Esophagus muscularis mucosa (tissue), 4 donors: ENCODE measurements at regions not wholly inside any gene's neighbourhood (a gene's known extent, or its start where the extent isn't known, plus 50 kb on each side); places are given as distances from the start of the nearest gene placed in this dataset.
"Not testable (repeated sequence)": the region's sequence is repeated elsewhere in the genome, so short reads cannot be mapped to it uniquely, and the experiment has no call there.

Source experiments
- DNase-seq: peaks from one replicate; pipeline ENCODE4 v3.0.0-alpha.2; 2017; ENCODE audit errors: extremely low spot score
- H3K27ac ChIP-seq, 4 donors: fragments of 200-600 bp; sonication (generic); replicated peaks in 1 of 4; 1 replicate in 3 of 4; 2 replicates in 1 of 4; pipeline ENCODE4 v1.5.1; 2016 to 2019; ENCODE audit warnings: mild to moderate bottlenecking in 1 of 4
- H3K27me3 ChIP-seq, 4 donors: fragments of 200-600 bp; sonication (generic); one replicate each; pipeline versions ENCODE4 v1.5.1 to v1.6.0; 2016 to 2019
- H3K36me3 ChIP-seq, 4 donors: fragments of 200-600 bp; sonication (generic); one replicate each; pipeline ENCODE4 v1.5.1; 2016 to 2019
- H3K4me1 ChIP-seq, 4 donors: fragments of 200-600 bp; sonication (generic); one replicate each; pipeline ENCODE4 v1.5.1; 2016 to 2019
- H3K4me3 ChIP-seq, 4 donors: fragments of 200-600 bp; sonication (generic); 1 replicate in 2 of 4; 2 replicates in 2 of 4; pipeline ENCODE4 v1.5.1; 2016 to 2019; ENCODE audit warnings: mild to moderate bottlenecking in 4 of 4, moderate library complexity in 1 of 4
- H3K9me3 ChIP-seq, 4 donors: fragments of 200-600 bp; sonication (generic); 1 replicate in 3 of 4; 2 replicates in 1 of 4; pipeline ENCODE4 v1.5.1; 2016 to 2019
- CTCF ChIP-seq, 3 experiments: fragments of 200-600 bp in 2 of 3; fragments of 450-650 bp in 1 of 3; sonication (generic) in 2 of 3; IDR thresholded peaks; one replicate each; pipeline ENCODE4 v1.5.1; 2017 to 2019; ENCODE audit warnings: antibody characterized with exemption in 3 of 3, mild to moderate bottlenecking in 2 of 3, moderate library complexity in 1 of 3
- EP300 ChIP-seq: sonication (generic); formaldehyde crosslinking; IDR thresholded peaks from one replicate; pipeline ENCODE4 v1.6.1; 2017; ENCODE audit warnings: antibody characterized with exemption
- POLR2A ChIP-seq: fragments of 450-650 bp; IDR thresholded peaks from one replicate; pipeline ENCODE4 v1.6.1; 2017; ENCODE audit warnings: antibody characterized with exemption, moderate library complexity, mild to moderate bottlenecking, low read depth
- POLR2AphosphoS5 ChIP-seq, 2 donors: sonication (generic); formaldehyde crosslinking; IDR thresholded peaks; one replicate each; pipeline ENCODE4 v1.6.1; 2017; ENCODE audit warnings: antibody characterized with exemption in 2 of 2
- WGBS: methylation state at CpG from one replicate; pipeline ENCODE4 v1.1.5; 2018; 5-methylcytosine and 5-hydroxymethylcytosine counted together
- intact Hi-C: fragments of 100-400 bp; cut with DNase I; formaldehyde crosslinking; loops from one replicate; pipeline ENCODE4 v1.15.1; 2023

GRCh38 chr2:106284255-106284654 is 90.2 kb upstream of the UXS1 start:
- no peaks in the 10 kb centered on the region for H3K36me3 ChIP-seq
- H3K4me3 ChIP-seq, result no peak overlapping the region
- peaks cover 0 to 5% (median 2%) of the 10 kb centered on the region in 4 donors for H3K4me1 ChIP-seq
- H3K27ac ChIP-seq, result no peak overlapping the region
- TF ChIP-seq POLR2A (no peak), EP300 (no peak), CTCF (IDR thresholded peaks at IDR 0.05) (no peak), POLR2AphosphoS5 (IDR thresholded peaks at IDR 0.05) (no peak)
- WGBS, result 61% methylated on average over 5 of the region's 5 CpGs
- DNase-seq, result peak; percentile 82
- no peaks in the 10 kb centered on the region for H3K9me3 ChIP-seq
- intact Hi-C loops, result no loop called here
- no peaks in the 10 kb centered on the region for H3K27me3 ChIP-seq

- H3K27me3 ChIP-seq, H3K4me1 ChIP-seq, intact Hi-C loops, H3K36me3 ChIP-seq, H3K9me3 ChIP-seq, H3K27ac ChIP-seq, H3K4me3 ChIP-seq: not testable (repeated sequence)
- peak; percentile 74 for DNase-seq
- 68% methylated on average over 9 of the region's 9 CpGs for WGBS
Observed at GRCh38 chr2:106283228-106284152, 89.4 kb upstream of the UXS1 start.

- 79% methylated on average over 12 of the region's 12 CpGs for WGBS
Observed at GRCh38 chr2:106282462-106283170, 88.5 kb upstream of the UXS1 start.

GRCh38 chr2:106281907-106282430 is 87.9 kb upstream of the UXS1 start:
- H3K4me3 ChIP-seq, H3K9me3 ChIP-seq, intact Hi-C loops, H3K27me3 ChIP-seq, H3K36me3 ChIP-seq, H3K27ac ChIP-seq, H3K4me1 ChIP-seq: not testable (repeated sequence)
- 94% methylated on average over 7 of the region's 11 CpGs for WGBS
- peak; percentile 47 for DNase-seq

More at GRCh38 chr2:106282462-106283170, 88.5 kb upstream of the UXS1 start:
- no peak overlapping the region for H3K4me3 ChIP-seq
- no peak for TF ChIP-seq CTCF (IDR thresholded peaks at IDR 0.05)
- no peak for TF ChIP-seq POLR2A
- TF ChIP-seq POLR2AphosphoS5 (IDR thresholded peaks at IDR 0.05), result no peak
- no peak for TF ChIP-seq EP300
- H3K27ac ChIP-seq, result no peak overlapping the region
- peak; percentile 42 for DNase-seq
- H3K36me3 ChIP-seq, result no peaks in the 10 kb centered on the region
- intact Hi-C loops, result no loop called here
- no peaks in the 10 kb centered on the region for H3K27me3 ChIP-seq
- H3K9me3 ChIP-seq, result no peaks in the 10 kb centered on the region
- peaks cover 0 to 5% (median 2%) of the 10 kb centered on the region in 4 donors for H3K4me1 ChIP-seq

GRCh38 chr2:106280722-106281446 is 86.8 kb upstream of the UXS1 start:
- intact Hi-C loops, result no loop called here
- H3K27me3 ChIP-seq, result no peaks in the 10 kb centered on the region
- H3K4me1 ChIP-seq, result peaks cover 0 to 5% (median 2%) of the 10 kb centered on the region in 4 donors
- H3K9me3 ChIP-seq, result no peaks in the 10 kb centered on the region
- peak; percentile 78 for DNase-seq
- H3K4me3 ChIP-seq, result no peak overlapping the region
- TF ChIP-seq POLR2AphosphoS5 (IDR thresholded peaks at IDR 0.05) (no peak), CTCF (IDR thresholded peaks at IDR 0.05) (no peak), EP300 (no peak), POLR2A (no peak)
- WGBS, result 64% methylated on average over 10 of the region's 10 CpGs
- no peaks in the 10 kb centered on the region for H3K36me3 ChIP-seq
- no peak overlapping the region for H3K27ac ChIP-seq
